ENCODE measurements at regions not wholly inside any gene's neighbourhood (a gene's known extent, or its start where the extent isn't known, plus 50 kb on each side); places are given as distances from the start of the nearest gene placed in this dataset.
"Not testable (repeated sequence)": the region's sequence is repeated elsewhere in the genome, so short reads cannot be mapped to it uniquely, and the experiment has no call there.

GRCh38 chrX:138996268-138996667 is 284.8 kb upstream of the FGF13 start:
- Mint-ChIP-seq H3K27me3 (no peaks in the 10 kb centered on the region), H3K27ac (no peak overlapping the region), H3K4me1 (no peaks in the 10 kb centered on the region), H3K36me3 (no peaks in the 10 kb centered on the region), H3K4me3 (no peak overlapping the region), H3K9me3 (ENCODE audit: low read depth) (peaks cover 3% of the 10 kb centered on the region)
- ATAC-seq (no peak), DNase-seq (no peak)
- CTCF ChIA-PET: no interaction called here

- H3K36me3 Mint-ChIP-seq: no peaks in the 10 kb centered on the region
- CTCF ChIA-PET: no interaction called here
- DNase-seq (no peak), ATAC-seq (no peak)
- H3K4me1 Mint-ChIP-seq: no peaks in the 10 kb centered on the region
- H3K4me3 Mint-ChIP-seq: no peak overlapping the region
- no peak overlapping the region for H3K27ac Mint-ChIP-seq
- H3K27me3 Mint-ChIP-seq: no peaks in the 10 kb centered on the region
- peaks cover 3% of the 10 kb centered on the region for H3K9me3 Mint-ChIP-seq (ENCODE audit: low read depth)
Measured at GRCh38 chrX:138995458-138995857, 283.9 kb upstream of the FGF13 start.

- H3K27me3 Mint-ChIP-seq; DNase-seq; H3K4me3 Mint-ChIP-seq; H3K4me1 Mint-ChIP-seq; CTCF ChIA-PET; H3K27ac Mint-ChIP-seq; H3K36me3 Mint-ChIP-seq; H3K9me3 Mint-ChIP-seq (ENCODE audit: low read depth); ATAC-seq: not testable (repeated sequence)
Measured at GRCh38 chrX:138990425-138990824, 278.9 kb upstream of the FGF13 start.

- ATAC-seq (no peak), DNase-seq (no peak)
- CTCF ChIA-PET: no interaction called here
- H3K27me3 Mint-ChIP-seq: no peaks in the 10 kb centered on the region
- H3K9me3 Mint-ChIP-seq (ENCODE audit: low read depth): no peaks in the 10 kb centered on the region
- no peak overlapping the region for H3K4me3 Mint-ChIP-seq
- H3K27ac Mint-ChIP-seq: no peak overlapping the region
- no peaks in the 10 kb centered on the region for H3K36me3 Mint-ChIP-seq
- H3K4me1 Mint-ChIP-seq: no peaks in the 10 kb centered on the region
Measured at GRCh38 chrX:138986866-138987265, 275.3 kb upstream of the FGF13 start.

- Mint-ChIP-seq H3K27ac (no peak overlapping the region), H3K4me1 (no peaks in the 10 kb centered on the region), H3K27me3 (no peaks in the 10 kb centered on the region), H3K9me3 (ENCODE audit: low read depth) (no peaks in the 10 kb centered on the region), H3K36me3 (no peaks in the 10 kb centered on the region), H3K4me3 (no peak overlapping the region)
- ATAC-seq (no peak), DNase-seq (no peak)
- CTCF ChIA-PET: no interaction called here
Measured at GRCh38 chrX:138986235-138986634, 274.7 kb upstream of the FGF13 start.

GRCh38 chrX:138982365-138982764 is 270.8 kb upstream of the FGF13 start:
- ATAC-seq (no peak), DNase-seq (no peak)
- no peak overlapping the region for H3K27ac Mint-ChIP-seq
- H3K4me3 Mint-ChIP-seq: no peak overlapping the region
- H3K9me3 Mint-ChIP-seq (ENCODE audit: low read depth): no peaks in the 10 kb centered on the region
- no peaks in the 10 kb centered on the region for H3K36me3 Mint-ChIP-seq
- no peaks in the 10 kb centered on the region for H3K4me1 Mint-ChIP-seq
- CTCF ChIA-PET: no interaction called here
- H3K27me3 Mint-ChIP-seq: no peaks in the 10 kb centered on the region

GRCh38 chrX:138964501-138964900 is 253.0 kb upstream of the FGF13 start:
- DNase-seq (no peak), ATAC-seq (no peak)
- no peak overlapping the region for H3K4me3 Mint-ChIP-seq

GRCh38 chrX:138962419-138962818 is 250.9 kb upstream of the FGF13 start:
- H3K4me3 Mint-ChIP-seq; H3K27me3 Mint-ChIP-seq; H3K9me3 Mint-ChIP-seq (ENCODE audit: low read depth); H3K4me1 Mint-ChIP-seq; H3K36me3 Mint-ChIP-seq; CTCF ChIA-PET; H3K27ac Mint-ChIP-seq; DNase-seq; ATAC-seq: not testable (repeated sequence)

More at GRCh38 chrX:138964501-138964900, 253.0 kb upstream of the FGF13 start:
- no peaks in the 10 kb centered on the region for H3K36me3 Mint-ChIP-seq
- H3K9me3 Mint-ChIP-seq (ENCODE audit: low read depth): no peaks in the 10 kb centered on the region
- H3K27ac Mint-ChIP-seq: no peak overlapping the region
- H3K27me3 Mint-ChIP-seq: no peaks in the 10 kb centered on the region
- CTCF ChIA-PET: no interaction called here
- H3K4me1 Mint-ChIP-seq: no peaks in the 10 kb centered on the region

GRCh38 chrX:138954976-138955375 is 243.5 kb upstream of the FGF13 start:
- CTCF ChIA-PET: no interaction called here
- H3K27ac Mint-ChIP-seq: no peak overlapping the region
- no peaks in the 10 kb centered on the region for H3K27me3 Mint-ChIP-seq
- H3K36me3 Mint-ChIP-seq: no peaks in the 10 kb centered on the region
- DNase-seq: no peak
- no peaks in the 10 kb centered on the region for H3K9me3 Mint-ChIP-seq (ENCODE audit: low read depth)
- ATAC-seq: no peak
- no peak overlapping the region for H3K4me3 Mint-ChIP-seq
- H3K4me1 Mint-ChIP-seq: no peaks in the 10 kb centered on the region

- H3K9me3 Mint-ChIP-seq (ENCODE audit: low read depth): no peaks in the 10 kb centered on the region
- no peaks in the 10 kb centered on the region for H3K36me3 Mint-ChIP-seq
Measured at GRCh38 chrX:138946926-138947325, 235.4 kb upstream of the FGF13 start.

GRCh38 chrX:138945219-138945618 is 233.7 kb upstream of the FGF13 start:
- no peaks in the 10 kb centered on the region for H3K9me3 Mint-ChIP-seq (ENCODE audit: low read depth)
- CTCF ChIA-PET: no interaction called here
- H3K36me3 Mint-ChIP-seq: no peaks in the 10 kb centered on the region
- H3K4me3 Mint-ChIP-seq: no peak overlapping the region
- DNase-seq (no peak), ATAC-seq (no peak)
- no peak overlapping the region for H3K27ac Mint-ChIP-seq
- no peaks in the 10 kb centered on the region for H3K27me3 Mint-ChIP-seq
- no peaks in the 10 kb centered on the region for H3K4me1 Mint-ChIP-seq

More at GRCh38 chrX:138946926-138947325, 235.4 kb upstream of the FGF13 start:
- Mint-ChIP-seq H3K27ac (no peak overlapping the region), H3K4me1 (no peaks in the 10 kb centered on the region), H3K4me3 (no peak overlapping the region), H3K27me3 (no peaks in the 10 kb centered on the region)
- DNase-seq: no peak
- CTCF ChIA-PET: no interaction called here
- no peak for ATAC-seq

- CTCF ChIA-PET: no interaction called here
- Mint-ChIP-seq H3K27me3 (no peaks in the 10 kb centered on the region), H3K4me3 (no peak overlapping the region), H3K36me3 (no peaks in the 10 kb centered on the region), H3K27ac (no peak overlapping the region), H3K4me1 (no peaks in the 10 kb centered on the region), H3K9me3 (ENCODE audit: low read depth) (no peaks in the 10 kb centered on the region)
- DNase-seq: no peak
- ATAC-seq: no peak
Measured at GRCh38 chrX:138939038-138939437, 227.5 kb upstream of the FGF13 start.

GRCh38 chrX:138938003-138938402 is 226.5 kb upstream of the FGF13 start:
- CTCF ChIA-PET: no interaction called here
- Mint-ChIP-seq H3K4me3 (no peak overlapping the region), H3K9me3 (ENCODE audit: low read depth) (no peaks in the 10 kb centered on the region), H3K4me1 (no peaks in the 10 kb centered on the region), H3K27me3 (no peaks in the 10 kb centered on the region), H3K36me3 (no peaks in the 10 kb centered on the region), H3K27ac (no peak overlapping the region)
- ATAC-seq: no peak
- no peak for DNase-seq

GRCh38 chrX:138931212-138931611 is 219.7 kb upstream of the FGF13 start:
- Mint-ChIP-seq H3K27ac (no peak overlapping the region), H3K9me3 (ENCODE audit: low read depth) (no peaks in the 10 kb centered on the region), H3K36me3 (no peaks in the 10 kb centered on the region), H3K4me3 (no peak overlapping the region), H3K27me3 (no peaks in the 10 kb centered on the region), H3K4me1 (no peaks in the 10 kb centered on the region)
- DNase-seq: no peak
- CTCF ChIA-PET: no interaction called here
- no peak for ATAC-seq

- CTCF ChIA-PET: no interaction called here
- Mint-ChIP-seq H3K4me3 (no peak overlapping the region), H3K27me3 (no peaks in the 10 kb centered on the region), H3K9me3 (ENCODE audit: low read depth) (no peaks in the 10 kb centered on the region), H3K36me3 (no peaks in the 10 kb centered on the region), H3K4me1 (no peaks in the 10 kb centered on the region), H3K27ac (no peak overlapping the region)
- DNase-seq (no peak), ATAC-seq (no peak)
Measured at GRCh38 chrX:138930583-138930945, 219.0 kb upstream of the FGF13 start.

Data from activated CD8-positive, alpha-beta memory T cell treated with anti-CD3 and anti-CD28 coated beads, Interleukin-2, amount 10 ng/mL, durations not matched to agents 7 days and 5 days (primary cell).